ENCODE measurements at regions not wholly inside any gene's neighbourhood (a gene's known extent, or its start where the extent isn't known, plus 50 kb on each side); places are given as distances from the start of the nearest gene placed in this dataset.

DNA sequence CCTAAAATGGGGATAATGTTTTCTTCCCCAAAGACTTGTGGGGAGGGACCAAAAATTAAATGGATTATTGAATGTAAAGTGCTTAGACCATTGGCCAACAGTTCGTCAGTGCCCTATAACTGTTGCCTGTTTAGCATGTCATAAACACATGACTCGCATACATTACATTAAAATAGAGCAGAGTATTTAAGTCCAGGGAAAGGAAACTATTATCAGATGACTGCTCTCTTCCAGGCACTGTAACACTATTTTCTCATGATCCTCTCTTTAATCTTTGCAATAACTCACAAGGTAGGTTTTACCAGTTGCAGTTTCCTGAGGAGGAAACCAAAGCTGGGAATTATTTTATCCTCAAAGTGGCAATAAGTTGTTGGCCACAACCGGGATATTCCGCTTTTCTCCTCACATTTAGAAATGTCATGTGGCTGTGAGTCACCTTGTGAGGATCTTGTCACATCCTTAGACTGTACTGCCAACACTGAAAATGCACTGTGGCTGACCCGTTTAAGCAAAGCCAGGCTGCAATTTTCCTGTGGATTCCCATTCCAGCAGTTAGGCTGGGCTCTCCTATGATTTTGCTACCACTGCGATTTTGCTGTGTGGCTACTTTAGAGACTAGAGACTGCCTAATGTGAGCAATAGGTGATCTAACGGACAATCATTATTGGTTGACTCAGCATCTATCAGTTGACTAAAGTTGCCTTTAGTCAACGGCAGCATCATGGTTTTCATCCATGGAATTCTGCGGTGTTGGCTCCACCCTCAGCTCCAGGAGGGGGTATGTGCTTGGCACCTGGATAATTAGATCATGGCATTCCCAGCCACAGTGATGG, 58.3 kb upstream of the DHX40 start:
- peaks cover 0 to 2% of the 10 kb centered on the region in 2 experiments; a peak in 2 of 4 replicates for H3K4me1 Mint-ChIP-seq
- Histone ChIP-seq H2BK12ac (ENCODE audit: insufficient read length, low read depth, low read length) (no peak overlapping the region), H3K9me3 (ENCODE audit: control insufficient read depth, low read depth, low read length) (no peaks in the 10 kb centered on the region), H3K27ac (ENCODE audit: insufficient read length, low read depth, low read length) (no peak overlapping the region), H3T11ph (ENCODE audit: low read length) (no peak overlapping the region), H2BK120ac (ENCODE audit: low read depth, low read length, poor library complexity, severe bottlenecking) (no peak overlapping the region), H3K18ac (ENCODE audit: insufficient read length, low read depth, low read length) (no peak overlapping the region), H4K20me1 (ENCODE audit: control insufficient read depth, insufficient read depth, insufficient read length) (no peaks in the 10 kb centered on the region), H2AFZ (ENCODE audit: low read length) (no peak overlapping the region), H3K23ac (ENCODE audit: insufficient read length, low read depth, low read length) (no peak overlapping the region), H3K23me2 (ENCODE audit: insufficient read length, low read depth, low read length, poor library complexity, severe bottlenecking) (no peaks in the 10 kb centered on the region), H2BK15ac (ENCODE audit: low read depth, low read length) (no peak overlapping the region), H3K79me1 (ENCODE audit: insufficient read depth, low read depth, low read length, poor library complexity, severe bottlenecking) (no peaks in the 10 kb centered on the region), H2BK5ac (ENCODE audit: insufficient read length, low read length) (no peak overlapping the region), H4K5ac (ENCODE audit: insufficient read length, low read depth, low read length) (no peak overlapping the region), H3K56ac (ENCODE audit: insufficient read length, low read depth, low read length) (no peak overlapping the region), H2AK5ac (ENCODE audit: insufficient read length, low read length) (no peak overlapping the region), H3K79me2 (ENCODE audit: insufficient read depth, low read length) (no peaks in the 10 kb centered on the region), H4K8ac (replicated peaks; ENCODE audit: insufficient read length, low read depth, low read length) (no peak overlapping the region), H2BK20ac (ENCODE audit: low read depth, low read length, poor library complexity, severe bottlenecking) (no peak overlapping the region), H3K4ac (ENCODE audit: low read depth, low read length) (no peak overlapping the region), H3K4me2 (ENCODE audit: insufficient read depth, insufficient read length, low read length) (no peak overlapping the region), H4K91ac (ENCODE audit: insufficient read length, low read depth, low read length) (no peak overlapping the region), H3K27me3 (ENCODE audit: insufficient read depth, low read length) (no peaks in the 10 kb centered on the region), H3K4me1 (ENCODE audit: insufficient read depth, low read length) (no peaks in the 10 kb centered on the region), H3K14ac (ENCODE audit: insufficient read depth, low read length) (no peak overlapping the region), H3K9ac (ENCODE audit: extremely low read depth, insufficient read length, low read length) (no peak overlapping the region)
- TF ChIP-seq, protein P1, sequence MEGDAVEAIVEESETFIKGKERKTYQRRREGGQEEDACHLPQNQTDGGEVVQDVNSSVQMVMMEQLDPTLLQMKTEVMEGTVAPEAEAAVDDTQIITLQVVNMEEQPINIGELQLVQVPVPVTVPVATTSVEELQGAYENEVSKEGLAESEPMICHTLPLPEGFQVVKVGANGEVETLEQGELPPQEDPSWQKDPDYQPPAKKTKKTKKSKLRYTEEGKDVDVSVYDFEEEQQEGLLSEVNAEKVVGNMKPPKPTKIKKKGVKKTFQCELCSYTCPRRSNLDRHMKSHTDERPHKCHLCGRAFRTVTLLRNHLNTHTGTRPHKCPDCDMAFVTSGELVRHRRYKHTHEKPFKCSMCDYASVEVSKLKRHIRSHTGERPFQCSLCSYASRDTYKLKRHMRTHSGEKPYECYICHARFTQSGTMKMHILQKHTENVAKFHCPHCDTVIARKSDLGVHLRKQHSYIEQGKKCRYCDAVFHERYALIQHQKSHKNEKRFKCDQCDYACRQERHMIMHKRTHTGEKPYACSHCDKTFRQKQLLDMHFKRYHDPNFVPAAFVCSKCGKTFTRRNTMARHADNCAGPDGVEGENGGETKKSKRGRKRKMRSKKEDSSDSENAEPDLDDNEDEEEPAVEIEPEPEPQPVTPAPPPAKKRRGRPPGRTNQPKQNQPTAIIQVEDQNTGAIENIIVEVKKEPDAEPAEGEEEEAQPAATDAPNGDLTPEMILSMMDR (conservative IDR thresholded peaks at IDR 0.05) = no peak
- WGBS (ENCODE audit: extremely low coverage, insufficient read length, low lambda C conversion rate) = no CpG with 5 or more reads among the region's 9 CpGs
- H3K27ac Mint-ChIP-seq = no peak overlapping the region
- no peaks in the 10 kb centered on the region for H3K36me3 Mint-ChIP-seq (ENCODE audit: insufficient read depth in 1 of 3, low read depth in 3 of 3)
- DNase-seq = no peak
- H3K9me3 Mint-ChIP-seq = no peaks in the 10 kb centered on the region
- no peak overlapping the region for H3K4me3 Mint-ChIP-seq
- H3K27me3 Mint-ChIP-seq (ENCODE audit: low read depth) = no peaks in the 10 kb centered on the region; the same call in 1 of the 2 replicates
